T-helper 17 cell (primary cell): ENCODE measurements at regions not wholly inside any gene's neighbourhood (a gene's known extent, or its start where the extent isn't known, plus 50 kb on each side); places are given as distances from the start of the nearest gene placed in this dataset.

ENCODE experiments used
- ATAC-seq: fragments of 150-1000 bp; cut with Tn5 transposase; 2 replicates; pipeline ENCODE4 v1.10.0; 2021; ENCODE audit warnings: mild to moderate bottlenecking, moderate library complexity
- DNase-seq, 3 donors: peaks; one replicate each; pipeline versions ENCODE4 v3.0.0 to v3.0.0-alpha.2; 2020 to 2021
- H3K9me3 ChIP-seq: one replicate; pipeline ENCODE4 v1.7.0; 2013; ENCODE audit warnings: low read length, mild to moderate bottlenecking; ENCODE audit not compliant: control insufficient read depth, poor library complexity, severe bottlenecking
- H3K27ac Mint-ChIP-seq: one replicate; pipeline ENCODE4 v1.8.0; 2022; ENCODE audit warnings: mild to moderate bottlenecking, moderate library complexity, mixed read lengths
- H3K27me3 Mint-ChIP-seq: one replicate; pipeline ENCODE4 v1.8.0; 2022; ENCODE audit warnings: mixed read lengths
- H3K36me3 Mint-ChIP-seq: one replicate; pipeline ENCODE4 v1.8.0; 2022; ENCODE audit warnings: low read depth, mixed read lengths
- H3K4me1 Mint-ChIP-seq: one replicate; pipeline ENCODE4 v1.8.0; 2022; ENCODE audit warnings: mild to moderate bottlenecking, mixed read lengths
- H3K4me3 Mint-ChIP-seq: one replicate; pipeline ENCODE4 v1.8.0; 2022; ENCODE audit warnings: mild to moderate bottlenecking, moderate library complexity, mixed read lengths

DNA sequence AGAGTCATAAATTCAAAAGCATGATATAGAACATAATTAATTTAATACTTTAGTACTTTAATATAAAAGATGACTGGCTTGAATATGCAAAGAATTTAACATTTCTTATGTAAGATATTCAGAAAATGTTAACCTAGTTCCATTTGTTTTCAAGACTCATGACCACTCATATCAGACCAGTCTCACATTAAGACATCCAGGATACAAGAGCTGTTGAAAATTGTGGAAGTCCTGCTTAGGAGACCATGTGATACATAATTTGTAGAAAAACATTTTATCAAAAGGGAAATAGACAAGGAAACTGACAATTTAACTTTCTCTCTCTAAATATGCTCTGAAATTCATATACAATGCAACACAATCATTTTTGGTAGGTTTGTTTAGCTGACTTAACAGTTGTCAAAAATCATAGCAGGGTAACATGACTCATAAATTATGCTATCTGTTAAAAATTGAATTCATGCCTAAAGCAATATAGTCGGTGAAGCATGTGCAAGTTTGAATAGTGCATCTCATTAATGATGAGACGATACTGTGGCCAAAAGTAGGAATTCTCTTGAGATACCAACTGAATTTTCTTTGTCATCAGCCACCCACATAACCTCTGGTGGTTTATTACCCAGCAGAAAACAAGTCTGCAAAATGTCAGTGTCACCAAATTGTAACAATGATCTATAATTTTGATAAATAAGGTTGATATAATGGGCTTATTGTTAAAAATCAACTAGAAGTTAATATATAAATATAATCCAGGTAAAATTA, 211.4 kb downstream of the GASK1B start:
- Mint-ChIP-seq H3K4me3 (no peak overlapping the region), H3K36me3 (no peaks in the 10 kb centered on the region), H3K27me3 (peaks cover 5% of the 10 kb centered on the region), H3K27ac (no peak overlapping the region), H3K4me1 (no peaks in the 10 kb centered on the region)
- H3K9me3 ChIP-seq, result no peaks in the 10 kb centered on the region
- ATAC-seq, result no peak
- no peak for DNase-seq

DNA sequence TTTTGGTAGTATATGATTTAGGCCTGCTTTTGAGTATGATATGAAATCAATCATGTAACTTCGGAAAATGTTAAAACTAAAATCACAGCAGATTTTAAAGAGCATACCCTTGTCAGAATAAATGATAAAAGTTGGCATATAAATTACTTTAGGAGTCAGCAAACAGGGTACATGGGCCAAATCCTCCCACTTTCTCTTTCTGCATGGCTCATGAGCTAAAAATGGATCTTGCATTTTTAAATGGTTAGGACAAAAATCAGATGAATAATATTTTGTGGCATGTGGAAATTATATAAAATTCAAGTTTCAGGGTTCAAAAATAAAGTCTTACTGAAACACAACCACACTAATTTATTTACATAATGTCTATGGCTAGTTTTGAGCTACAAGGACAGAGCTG, 214.9 kb downstream of the GASK1B start:
- H3K27me3 Mint-ChIP-seq, result peaks cover 5% of the 10 kb centered on the region
- no peaks in the 10 kb centered on the region for H3K4me1 Mint-ChIP-seq
- DNase-seq, result no peak
- no peak overlapping the region for H3K4me3 Mint-ChIP-seq
- no peak overlapping the region for H3K27ac Mint-ChIP-seq
- no peak for ATAC-seq
- no peaks in the 10 kb centered on the region for H3K36me3 Mint-ChIP-seq
- H3K9me3 ChIP-seq, result no peaks in the 10 kb centered on the region

DNA sequence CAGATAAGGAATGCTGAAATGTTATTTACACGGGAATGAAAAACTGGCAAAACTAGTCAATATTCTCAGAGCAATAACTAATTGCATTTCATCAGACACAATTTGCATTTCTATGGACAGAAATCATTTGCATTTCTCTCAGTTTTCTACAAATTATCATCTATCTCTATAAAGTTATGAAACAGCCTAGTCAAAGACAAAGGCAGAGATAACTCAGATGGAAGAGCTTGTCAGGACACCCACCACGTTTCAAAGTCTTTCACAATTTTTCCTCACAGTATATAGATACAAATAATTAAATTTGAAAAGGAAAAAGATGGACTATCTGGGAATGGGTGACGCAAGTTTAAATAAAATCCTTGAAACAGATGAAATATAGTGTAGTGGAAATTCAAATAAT, 230.8 kb downstream of the GASK1B start:
- no peaks in the 10 kb centered on the region for H3K9me3 ChIP-seq
- Mint-ChIP-seq H3K36me3 (no peaks in the 10 kb centered on the region), H3K4me3 (no peak overlapping the region), H3K27me3 (no peaks in the 10 kb centered on the region), H3K27ac (no peak overlapping the region), H3K4me1 (no peaks in the 10 kb centered on the region)
- ATAC-seq (no peak), DNase-seq (no peak)

DNA sequence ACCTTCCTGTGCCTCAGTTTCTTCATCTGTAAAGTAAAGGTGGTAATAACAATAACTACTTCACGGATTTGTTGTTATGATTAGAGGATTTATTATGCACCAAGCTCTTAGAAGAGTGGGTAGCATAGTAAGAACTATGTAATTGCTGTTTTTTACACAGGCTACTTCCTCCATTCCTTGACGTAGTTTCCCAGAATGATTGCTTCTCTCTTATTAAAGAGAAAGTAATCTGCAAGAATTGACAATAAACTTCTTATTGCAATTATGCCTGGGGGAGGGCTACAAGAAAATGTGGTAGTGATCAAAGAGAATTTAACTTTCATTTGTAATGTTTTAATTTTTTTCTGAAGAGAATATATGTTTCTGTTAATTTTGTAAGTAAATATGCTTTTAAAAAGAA, 238.7 kb downstream of the GASK1B start:
- H3K27ac Mint-ChIP-seq, result no peak overlapping the region
- H3K4me1 Mint-ChIP-seq, result no peaks in the 10 kb centered on the region
- ATAC-seq (no peak), DNase-seq (no peak)
- no peaks in the 10 kb centered on the region for H3K9me3 ChIP-seq
- H3K4me3 Mint-ChIP-seq, result no peak overlapping the region
- H3K27me3 Mint-ChIP-seq, result no peaks in the 10 kb centered on the region
- no peaks in the 10 kb centered on the region for H3K36me3 Mint-ChIP-seq

DNA sequence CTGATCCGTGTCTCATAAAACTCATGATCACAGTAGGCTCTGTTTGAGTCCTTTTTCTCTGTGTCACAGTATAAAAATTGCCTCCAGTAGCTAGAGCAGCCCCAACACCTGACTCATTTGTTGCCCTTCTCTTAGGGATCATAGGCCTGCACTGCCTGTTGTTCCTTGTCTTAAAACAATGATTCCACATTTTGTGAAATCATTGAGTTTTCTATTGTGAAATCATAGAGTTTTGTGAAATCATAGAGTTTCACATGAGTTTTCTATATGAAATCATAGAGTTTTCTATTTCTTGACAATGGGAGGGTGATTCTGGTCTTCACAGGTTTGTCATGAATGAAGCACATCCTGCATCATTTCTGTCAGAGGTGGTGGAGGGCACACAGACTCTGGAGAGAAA, 239.9 kb downstream of the GASK1B start:
- H3K4me3 Mint-ChIP-seq, result no peak overlapping the region
- H3K36me3 Mint-ChIP-seq, result no peaks in the 10 kb centered on the region
- DNase-seq, result no peak
- ATAC-seq, result no peak
- no peaks in the 10 kb centered on the region for H3K4me1 Mint-ChIP-seq
- no peak overlapping the region for H3K27ac Mint-ChIP-seq
- H3K27me3 Mint-ChIP-seq, result no peaks in the 10 kb centered on the region
- no peaks in the 10 kb centered on the region for H3K9me3 ChIP-seq

DNA sequence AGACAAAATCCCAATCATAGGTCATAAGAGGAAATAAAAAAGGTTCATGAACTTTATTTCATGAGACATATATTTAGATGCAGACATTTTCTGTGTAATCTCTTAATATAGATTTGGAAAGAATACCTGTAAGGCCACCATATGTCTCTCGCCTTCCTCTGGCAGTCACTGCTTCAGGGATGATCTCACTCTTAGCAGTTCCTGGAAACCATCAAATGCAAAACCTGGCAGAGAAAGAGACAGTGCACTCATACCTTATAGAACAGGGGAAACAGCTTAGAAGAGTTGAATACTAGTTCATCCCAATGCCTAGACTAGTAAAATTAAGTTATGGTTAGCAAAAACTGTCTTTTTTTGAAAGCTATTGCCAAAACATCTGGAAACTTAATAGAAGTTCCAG, 243.3 kb downstream of the GASK1B start:
- ATAC-seq (no peak), DNase-seq (no peak)
- H3K4me1 Mint-ChIP-seq, result no peaks in the 10 kb centered on the region
- no peaks in the 10 kb centered on the region for H3K27me3 Mint-ChIP-seq
- no peak overlapping the region for H3K4me3 Mint-ChIP-seq
- H3K9me3 ChIP-seq, result no peaks in the 10 kb centered on the region
- H3K36me3 Mint-ChIP-seq, result no peaks in the 10 kb centered on the region
- H3K27ac Mint-ChIP-seq, result no peak overlapping the region

DNA sequence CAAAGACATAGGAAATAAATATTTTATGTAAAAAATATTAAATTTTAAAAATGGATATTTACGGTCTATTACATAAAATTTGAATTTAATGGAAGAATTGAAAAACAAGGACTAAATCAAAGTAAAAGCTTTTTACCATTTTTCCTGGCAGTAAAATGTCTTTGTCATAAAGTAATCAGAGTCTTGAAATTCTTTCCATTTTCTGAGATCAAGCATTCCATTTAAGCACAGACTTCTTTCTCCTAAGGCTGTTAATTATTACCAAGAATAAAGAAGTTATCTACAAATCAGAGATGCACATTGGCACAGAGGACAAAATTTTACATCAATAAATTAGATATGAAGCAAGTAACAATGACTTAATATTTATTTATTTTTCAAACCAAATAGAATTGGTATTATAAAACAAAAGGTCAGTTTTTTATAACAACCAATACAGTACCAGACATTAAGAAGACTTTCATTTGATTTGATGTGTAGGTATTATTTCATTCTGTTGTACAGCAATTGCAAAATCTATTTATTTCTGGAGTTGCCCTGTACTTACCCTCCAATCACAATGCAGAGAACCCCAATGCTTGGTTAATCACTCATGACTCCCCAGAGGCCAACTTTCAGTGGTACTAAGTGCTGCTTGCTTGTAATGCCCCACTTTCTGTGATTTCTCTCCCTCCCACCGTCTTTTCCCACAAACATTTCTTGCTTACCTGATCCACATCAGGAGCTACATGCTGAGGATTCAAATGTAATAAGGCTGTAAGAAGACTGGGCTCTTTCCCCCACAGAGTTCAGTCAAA, 254.6 kb downstream of the GASK1B start:
- H3K36me3 Mint-ChIP-seq, result no peaks in the 10 kb centered on the region
- no peak overlapping the region for H3K27ac Mint-ChIP-seq
- no peaks in the 10 kb centered on the region for H3K9me3 ChIP-seq
- H3K27me3 Mint-ChIP-seq, result no peaks in the 10 kb centered on the region
- DNase-seq (no peak), ATAC-seq (no peak)
- no peak overlapping the region for H3K4me3 Mint-ChIP-seq
- no peaks in the 10 kb centered on the region for H3K4me1 Mint-ChIP-seq

DNA sequence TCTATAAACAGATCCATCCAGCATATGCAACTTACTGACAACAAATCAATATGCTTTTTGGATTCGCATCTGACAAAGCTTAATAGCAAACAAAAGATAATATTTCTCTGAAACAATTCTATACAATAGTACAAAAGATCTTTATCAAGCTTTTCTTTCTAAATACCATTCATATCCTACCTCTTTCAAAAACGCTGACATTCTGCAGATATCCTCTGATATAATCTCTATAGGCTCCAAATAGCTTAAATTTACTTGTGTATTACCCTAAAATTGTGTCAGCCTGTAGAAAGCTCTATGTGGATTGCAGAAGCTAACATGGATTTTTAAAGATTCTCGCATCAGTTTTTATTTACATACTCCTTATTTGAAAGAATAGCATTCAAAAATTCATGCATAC, 260.6 kb downstream of the GASK1B start:
- H3K9me3 ChIP-seq, result no peaks in the 10 kb centered on the region
- Mint-ChIP-seq H3K27me3 (no peaks in the 10 kb centered on the region), H3K36me3 (no peaks in the 10 kb centered on the region), H3K4me1 (no peaks in the 10 kb centered on the region), H3K4me3 (no peak overlapping the region), H3K27ac (no peak overlapping the region)
- no peak for ATAC-seq
- no peak for DNase-seq

DNA sequence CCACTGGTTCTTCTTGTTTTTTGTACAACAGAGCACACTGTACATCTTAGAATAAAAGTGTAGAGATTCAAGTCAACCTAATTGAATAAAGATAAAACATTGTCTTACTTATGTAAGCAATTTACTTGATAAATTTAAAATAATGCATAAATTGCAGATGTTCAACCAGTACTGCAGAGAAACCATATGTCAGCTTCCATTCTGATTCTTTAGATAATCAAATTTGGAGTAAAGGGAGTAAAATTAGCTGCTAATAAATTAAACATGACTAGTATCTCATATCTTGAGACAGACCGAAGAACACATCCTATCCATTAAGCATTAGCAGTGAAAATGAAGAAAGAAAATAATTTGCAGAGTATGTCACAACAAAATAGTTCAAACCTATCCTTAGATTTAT, 261.2 kb downstream of the GASK1B start:
- Mint-ChIP-seq H3K4me1 (no peaks in the 10 kb centered on the region), H3K27ac (no peak overlapping the region), H3K27me3 (no peaks in the 10 kb centered on the region), H3K36me3 (no peaks in the 10 kb centered on the region), H3K4me3 (no peak overlapping the region)
- H3K9me3 ChIP-seq, result no peaks in the 10 kb centered on the region
- DNase-seq, result no peak
- ATAC-seq, result no peak

DNA sequence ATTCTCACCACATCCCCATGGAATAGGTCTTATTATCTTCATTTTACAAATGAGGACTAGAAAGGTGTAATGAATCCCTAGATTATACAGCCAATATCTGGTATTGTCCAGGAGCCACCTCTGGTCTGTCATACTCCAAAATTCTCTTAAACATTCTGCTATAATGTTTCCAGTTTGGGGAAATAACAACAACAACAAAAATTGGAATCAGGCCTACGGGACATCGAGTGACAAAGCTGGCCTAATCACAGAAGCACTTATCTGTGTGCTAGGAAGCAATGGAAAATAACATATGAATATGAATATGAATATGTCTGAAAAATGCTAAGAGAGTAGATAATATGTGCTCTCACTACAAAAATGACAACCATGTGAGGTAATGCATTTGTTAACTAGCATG, 264.1 kb downstream of the GASK1B start:
- no peak overlapping the region for H3K4me3 Mint-ChIP-seq
- no peaks in the 10 kb centered on the region for H3K9me3 ChIP-seq
- ATAC-seq, result no peak
- H3K27me3 Mint-ChIP-seq, result no peaks in the 10 kb centered on the region
- H3K27ac Mint-ChIP-seq, result no peak overlapping the region
- DNase-seq, result no peak
- H3K36me3 Mint-ChIP-seq, result no peaks in the 10 kb centered on the region
- no peaks in the 10 kb centered on the region for H3K4me1 Mint-ChIP-seq

DNA sequence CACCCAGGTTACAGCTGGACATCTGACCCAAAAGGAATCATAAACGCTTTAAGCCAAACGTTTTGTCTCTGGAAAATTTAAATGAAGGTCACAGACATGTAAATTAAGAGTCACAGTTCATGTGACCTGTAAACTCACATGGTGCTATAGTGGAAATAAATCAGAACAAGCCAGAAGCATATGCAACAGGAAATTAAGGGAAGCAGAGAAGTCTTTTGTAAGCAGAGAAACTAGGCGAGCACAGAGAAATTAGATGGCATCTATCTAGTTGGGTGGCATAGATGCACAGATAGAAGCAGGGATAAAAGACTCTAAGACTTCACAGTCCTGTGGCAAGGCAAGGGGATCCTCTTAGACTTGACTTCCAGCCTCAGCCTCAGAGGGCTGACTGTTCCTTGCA, 264.8 kb downstream of the GASK1B start:
- H3K36me3 Mint-ChIP-seq, result no peaks in the 10 kb centered on the region
- no peaks in the 10 kb centered on the region for H3K4me1 Mint-ChIP-seq
- H3K27ac Mint-ChIP-seq, result no peak overlapping the region
- ATAC-seq (no peak), DNase-seq (no peak)
- no peaks in the 10 kb centered on the region for H3K9me3 ChIP-seq
- H3K4me3 Mint-ChIP-seq, result no peak overlapping the region
- H3K27me3 Mint-ChIP-seq, result no peaks in the 10 kb centered on the region

DNA sequence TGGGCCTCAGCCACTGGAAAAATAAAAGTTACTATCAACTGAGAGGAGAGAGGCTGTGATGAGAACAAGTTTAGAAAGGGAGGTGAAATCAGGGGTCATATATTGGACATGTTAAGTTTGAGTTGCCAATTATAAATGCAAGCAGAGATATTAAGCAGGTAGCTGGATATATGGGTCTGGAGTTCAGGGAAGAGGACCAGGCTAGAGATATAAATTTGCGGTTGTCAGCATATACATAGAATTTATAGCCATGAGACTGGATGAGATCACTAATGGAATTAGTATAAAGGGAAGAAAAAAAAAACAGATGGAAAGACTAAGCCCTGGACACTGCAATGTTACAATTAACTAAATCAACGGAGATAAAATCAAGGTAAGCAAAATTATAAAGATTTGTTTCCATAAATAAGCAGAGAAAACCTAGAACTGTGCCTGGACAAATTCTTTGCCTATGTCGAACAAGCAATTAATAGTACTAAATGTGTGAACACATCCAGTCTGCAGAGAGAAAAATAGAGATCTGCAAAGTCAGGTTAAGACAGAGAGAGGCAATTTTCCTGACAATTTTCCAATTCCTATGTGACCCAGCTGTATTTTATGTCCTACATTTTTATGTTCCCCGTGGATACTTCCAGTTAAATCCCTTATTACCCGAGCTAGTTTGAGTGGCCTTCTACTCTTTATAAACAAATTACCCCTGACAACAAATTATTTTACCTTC, 265.4 kb downstream of the GASK1B start:
- Mint-ChIP-seq H3K4me1 (no peaks in the 10 kb centered on the region), H3K4me3 (no peak overlapping the region), H3K27ac (no peak overlapping the region), H3K36me3 (no peaks in the 10 kb centered on the region), H3K27me3 (no peaks in the 10 kb centered on the region)
- ATAC-seq (no peak), DNase-seq (no peak)
- no peaks in the 10 kb centered on the region for H3K9me3 ChIP-seq

DNA sequence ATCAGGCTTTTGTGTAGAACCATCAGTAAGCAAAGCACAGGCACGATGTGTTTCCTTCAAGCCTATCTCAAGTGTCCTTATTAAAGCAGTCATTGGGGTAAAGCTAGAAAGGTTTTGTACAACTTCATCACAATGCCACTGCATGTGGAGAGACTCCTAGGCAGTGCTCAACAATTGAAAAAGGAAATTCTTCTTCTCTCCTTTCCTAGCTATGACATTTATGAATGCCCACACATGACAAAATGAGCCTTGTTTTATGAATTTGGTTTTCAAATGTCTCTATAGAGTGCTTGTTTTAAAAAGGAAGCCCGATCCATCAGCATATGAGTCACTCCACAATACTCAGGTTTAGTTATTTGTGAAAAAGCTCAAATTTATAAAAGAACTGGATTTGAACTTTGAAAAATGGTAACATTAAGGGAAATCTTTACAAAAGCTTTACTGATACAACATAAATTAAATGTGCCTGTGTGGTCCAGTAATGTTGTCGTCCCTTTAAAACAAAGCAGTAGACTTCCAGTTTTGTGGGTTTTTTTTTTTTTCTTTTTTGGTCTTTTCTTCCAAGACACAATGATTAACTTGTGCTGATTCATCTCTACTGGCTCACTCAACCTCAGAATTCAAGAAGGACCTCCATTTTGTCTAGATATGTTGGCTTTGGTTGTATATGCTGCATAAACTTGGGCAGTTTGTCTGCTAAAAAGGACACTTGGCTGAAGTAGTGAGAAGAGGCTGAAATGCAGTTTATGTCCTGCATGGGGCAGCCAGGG, 273.8 kb downstream of the GASK1B start:
- no peaks in the 10 kb centered on the region for H3K4me1 Mint-ChIP-seq
- no peak overlapping the region for H3K27ac Mint-ChIP-seq
- H3K4me3 Mint-ChIP-seq, result no peak overlapping the region
- no peaks in the 10 kb centered on the region for H3K27me3 Mint-ChIP-seq
- DNase-seq (no peak), ATAC-seq (no peak)
- no peaks in the 10 kb centered on the region for H3K9me3 ChIP-seq
- no peaks in the 10 kb centered on the region for H3K36me3 Mint-ChIP-seq
